SKM-1 treated with dmso at 0.1 percent for 144 hours (cell line): ENCODE measurements at regions not wholly inside any gene's neighbourhood (a gene's known extent, or its start where the extent isn't known, plus 50 kb on each side); places are given as distances from the start of the nearest gene placed in this dataset.
A peak's percentile ranks its signal among the peaks of the same experiment; 100 is the strongest.

Source experiments
- DNase-seq: peaks from one replicate; lab custom pipeline; 2025; ENCODE audit not compliant: unreplicated experiment; lab: John Stamatoyannopoulos, UW

- no peak for DNase-seq
These were observed 301.4 kb upstream of the STXBP5 start for GRCh38 chr6:146902846-146903245.

DNA sequence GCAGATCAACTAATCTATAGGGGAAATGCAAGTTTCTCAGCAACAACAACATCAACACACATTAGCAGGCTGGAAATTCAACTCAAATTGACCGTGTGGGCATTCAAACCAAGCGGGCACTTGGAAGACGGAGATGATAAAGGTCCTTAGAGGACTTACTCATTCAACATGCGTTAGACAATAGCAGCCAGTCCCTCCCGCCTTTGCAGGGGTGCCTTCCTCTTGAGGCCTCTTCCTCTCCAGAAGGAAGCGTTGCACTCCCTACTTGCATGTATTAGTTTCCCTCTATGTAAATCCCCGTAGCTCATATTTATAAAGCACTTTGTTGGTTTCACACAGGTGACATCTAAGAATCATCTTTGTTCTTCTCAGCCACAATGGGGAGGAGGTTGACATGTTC is 300.8 kb upstream of the STXBP5 start:
- DNase-seq = no peak

- DNase-seq = no peak
These were observed 299.6 kb upstream of the STXBP5 start for GRCh38 chr6:146904596-146904995.

DNA sequence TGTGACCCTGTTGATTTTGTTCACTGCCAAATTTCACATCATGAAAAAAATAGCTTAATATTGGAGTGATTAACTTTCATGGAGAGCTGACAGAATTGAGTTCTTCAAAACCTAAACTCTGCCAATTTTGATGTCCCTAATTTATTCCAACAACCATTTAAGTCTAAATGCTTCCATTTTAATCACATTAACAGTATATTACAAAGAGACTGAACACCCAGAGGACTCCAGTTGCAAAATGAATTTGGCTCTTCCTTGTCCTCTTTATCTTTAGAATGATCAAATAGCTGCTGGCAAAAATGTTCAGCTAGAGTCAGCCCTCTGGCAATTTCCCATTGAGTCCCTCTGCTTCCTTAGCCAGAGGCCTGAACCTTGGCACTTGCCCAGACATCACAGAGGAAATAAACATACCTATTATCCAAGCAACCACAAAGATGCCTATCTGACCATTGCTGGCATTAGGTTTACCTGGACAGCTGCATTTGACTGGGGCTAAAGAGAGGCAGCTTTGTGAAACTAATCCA is 299.0 kb upstream of the STXBP5 start:
- no peak for DNase-seq

DNA sequence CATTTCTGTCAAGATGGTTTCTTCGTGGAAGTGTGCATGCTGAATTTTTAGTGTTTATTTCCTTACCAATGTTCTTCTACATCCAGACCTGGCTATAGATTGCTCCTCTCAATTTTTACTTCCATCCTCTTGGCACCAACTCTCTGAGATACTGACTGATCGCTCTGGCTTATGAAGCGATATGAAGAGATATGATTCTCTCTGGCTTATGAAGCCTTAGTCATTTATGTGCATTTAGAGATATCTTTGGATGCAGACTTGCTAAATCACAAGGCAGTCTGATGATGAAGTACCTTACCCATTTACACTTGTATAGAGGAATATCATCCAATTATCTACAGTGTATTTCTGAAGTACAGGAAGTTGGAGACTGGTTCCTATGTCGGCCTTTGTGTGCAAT is 295.4 kb upstream of the STXBP5 start:
- no peak for DNase-seq

DNA sequence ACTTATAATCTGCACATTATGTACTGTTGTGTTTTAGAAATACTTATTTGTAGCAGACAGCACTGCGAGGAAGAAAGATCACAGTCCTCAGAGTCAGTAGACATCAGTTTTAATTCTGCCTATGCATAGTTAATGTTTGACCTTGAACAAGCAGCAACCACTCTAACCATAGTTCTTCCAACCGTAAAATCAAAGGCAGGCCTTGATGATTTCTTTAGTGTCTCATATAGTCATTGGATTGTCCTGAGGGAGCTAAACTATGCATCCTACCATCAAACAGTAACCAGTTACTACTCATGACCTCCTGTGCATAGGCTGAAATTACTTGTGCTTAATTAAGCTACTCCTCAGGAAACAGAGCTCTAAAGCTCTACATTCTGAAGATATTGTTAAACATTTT is 294.8 kb upstream of the STXBP5 start:
- no peak for DNase-seq

DNA sequence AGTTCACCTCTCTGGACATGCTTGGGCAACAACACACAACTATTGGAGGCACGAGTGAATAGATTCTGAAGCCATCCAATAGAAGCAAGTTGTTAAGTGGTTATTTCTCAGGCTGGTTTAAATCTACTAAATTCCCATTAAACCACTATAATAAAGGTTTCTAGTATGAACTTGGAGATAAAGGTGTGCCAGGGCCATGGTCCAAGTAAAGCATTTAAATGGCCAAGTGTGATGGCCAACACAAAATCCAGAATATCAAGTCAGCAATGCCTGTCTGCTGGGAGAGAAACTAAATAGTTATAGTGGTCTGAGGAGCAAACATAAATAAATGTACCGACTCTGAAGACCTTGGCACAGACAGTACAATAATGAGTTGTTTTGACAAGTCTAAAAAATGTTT is 294.3 kb upstream of the STXBP5 start:
- no peak for DNase-seq

- DNase-seq = no peak
These were observed 293.6 kb upstream of the STXBP5 start for GRCh38 chr6:146910611-146911010.

DNA sequence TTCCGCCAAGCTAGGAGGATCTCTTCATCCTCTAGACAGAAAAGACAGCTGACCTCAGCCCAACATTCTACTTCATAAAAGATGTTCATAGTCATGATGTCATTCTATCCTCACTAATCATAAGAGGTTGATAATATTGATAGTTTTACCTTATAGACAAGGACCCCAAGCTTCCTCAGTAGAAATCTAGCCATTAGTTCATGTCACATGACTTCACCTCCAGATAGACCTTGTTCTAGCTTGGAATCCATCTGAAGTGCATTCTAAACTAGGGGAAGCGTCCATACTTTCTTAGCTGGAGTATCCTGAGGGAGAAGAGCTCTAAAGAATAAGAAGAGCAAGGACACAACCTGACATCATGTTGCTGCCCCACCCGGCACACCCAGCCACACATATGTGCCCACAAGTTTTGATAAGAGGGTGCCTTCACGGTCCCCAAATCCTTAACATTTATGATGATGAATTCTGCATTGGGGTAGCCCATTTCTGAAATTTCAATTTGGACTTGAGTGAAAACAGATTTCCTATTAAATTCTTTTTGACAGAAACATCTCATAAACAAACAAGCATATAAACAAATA is 292.5 kb upstream of the STXBP5 start:
- DNase-seq = no peak

DNA sequence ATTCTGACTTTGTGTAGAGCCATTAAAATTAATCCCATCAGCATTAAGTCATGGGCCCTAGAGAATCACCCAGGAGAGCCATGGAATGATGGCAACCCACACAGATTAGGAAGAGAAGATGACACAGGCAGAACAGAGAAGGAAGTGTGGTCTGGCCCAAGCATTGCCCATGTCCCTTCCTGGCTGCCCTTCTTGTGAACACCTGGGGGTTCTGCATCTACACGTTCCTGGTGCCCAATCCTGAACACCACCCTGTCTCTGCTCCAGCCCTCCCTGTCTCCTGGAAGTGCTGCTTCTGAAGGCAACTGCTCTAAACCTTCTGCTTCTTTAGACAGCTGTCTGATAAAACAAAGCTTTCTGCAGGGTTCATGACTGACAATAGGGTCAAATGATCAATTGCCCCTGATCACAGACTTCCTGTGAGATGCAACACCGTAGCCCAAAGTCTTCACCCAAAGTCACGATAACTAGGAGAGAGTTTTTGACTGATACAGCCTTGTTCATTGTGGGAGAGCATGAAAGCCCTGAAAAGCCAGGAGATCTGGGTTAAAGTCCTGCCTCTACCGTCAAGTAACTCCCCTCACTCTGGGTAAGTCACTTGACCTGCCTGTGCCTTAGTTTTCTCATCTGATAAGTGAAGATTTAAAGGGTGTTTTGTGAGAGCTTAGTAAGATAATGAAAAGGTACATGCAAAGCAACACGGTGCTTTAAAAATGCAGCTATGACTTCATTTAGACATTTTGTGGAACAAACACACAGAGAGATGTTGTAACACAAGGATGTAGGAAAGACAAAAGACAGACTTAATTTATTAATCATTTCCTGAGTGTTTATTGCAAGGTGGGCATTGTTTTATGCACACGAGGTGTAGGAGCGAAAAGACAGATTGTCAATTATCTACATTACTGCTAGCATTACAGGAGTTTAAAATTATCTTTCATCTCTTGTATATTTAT is 291.2 kb upstream of the STXBP5 start:
- DNase-seq = no peak

GRCh38 chr6:146913842-146914488 is 290.3 kb upstream of the STXBP5 start:
- no peak for DNase-seq

GRCh38 chr6:146914489-146915483 is 289.4 kb upstream of the STXBP5 start:
- no peak for DNase-seq

- DNase-seq = peak; percentile 11
These were observed 288.5 kb upstream of the STXBP5 start for GRCh38 chr6:146915671-146916127.

- no peak for DNase-seq
These were observed 287.7 kb upstream of the STXBP5 start for GRCh38 chr6:146916435-146917025.

DNA sequence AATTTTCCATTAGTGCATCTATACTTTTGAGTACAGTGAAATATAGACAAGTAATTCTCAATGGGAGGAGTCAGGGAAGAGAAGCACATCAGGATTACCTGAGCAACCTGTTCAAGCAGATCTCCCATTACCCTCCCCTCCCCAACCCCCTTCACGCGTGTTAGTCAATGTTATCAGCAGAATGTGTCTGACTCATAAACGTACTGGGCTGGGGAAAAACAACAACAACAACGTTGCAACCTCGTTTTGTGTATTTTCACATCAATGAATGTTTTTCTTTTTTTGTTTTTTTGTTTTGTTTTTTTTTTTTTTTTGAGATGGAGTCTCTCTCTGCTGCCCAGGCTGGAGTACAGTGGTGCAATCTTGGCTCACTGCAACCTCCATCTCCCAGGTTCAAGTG is 287.0 kb upstream of the STXBP5 start:
- no peak for DNase-seq

DNA sequence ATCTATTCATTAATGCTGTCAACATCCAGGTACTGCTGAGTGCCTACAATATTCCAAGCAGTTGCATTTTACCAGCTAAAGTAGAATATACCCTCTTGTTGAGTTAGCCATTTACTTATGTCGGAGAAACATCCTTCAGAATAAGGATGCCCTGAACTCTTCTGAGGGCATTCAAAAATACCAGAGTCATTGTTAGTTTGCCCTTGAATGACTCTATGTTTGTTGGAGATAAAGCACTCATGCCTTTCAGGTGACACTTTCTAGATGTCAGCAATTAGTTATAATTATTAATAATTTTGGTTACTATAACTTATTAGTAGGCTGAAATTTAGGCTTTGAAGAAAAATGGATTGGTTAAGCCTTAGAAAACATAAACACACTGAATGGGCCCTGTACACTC is 286.2 kb upstream of the STXBP5 start:
- no peak for DNase-seq

DNA sequence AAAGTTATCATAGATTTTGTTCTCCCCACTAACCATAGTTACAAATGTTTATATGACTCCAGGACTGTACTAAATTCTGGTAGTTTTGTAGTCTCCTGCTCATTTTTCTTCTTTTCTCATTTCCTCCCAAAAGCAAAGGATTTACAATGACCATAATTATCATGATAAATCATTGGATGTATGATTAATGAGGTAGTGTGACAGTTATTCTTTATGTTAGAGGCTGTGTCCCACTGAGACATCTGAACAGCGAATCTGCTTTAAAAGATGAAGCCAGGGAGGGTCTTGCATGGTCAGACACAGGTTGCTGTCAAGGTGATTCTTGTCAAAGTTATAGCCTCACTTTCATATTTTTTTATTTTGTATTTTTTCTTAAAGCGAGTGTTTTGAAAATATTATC is 285.2 kb upstream of the STXBP5 start:
- DNase-seq = no peak

GRCh38 chr6:146923205-146923833 is 280.9 kb upstream of the STXBP5 start:
- no peak for DNase-seq

DNA sequence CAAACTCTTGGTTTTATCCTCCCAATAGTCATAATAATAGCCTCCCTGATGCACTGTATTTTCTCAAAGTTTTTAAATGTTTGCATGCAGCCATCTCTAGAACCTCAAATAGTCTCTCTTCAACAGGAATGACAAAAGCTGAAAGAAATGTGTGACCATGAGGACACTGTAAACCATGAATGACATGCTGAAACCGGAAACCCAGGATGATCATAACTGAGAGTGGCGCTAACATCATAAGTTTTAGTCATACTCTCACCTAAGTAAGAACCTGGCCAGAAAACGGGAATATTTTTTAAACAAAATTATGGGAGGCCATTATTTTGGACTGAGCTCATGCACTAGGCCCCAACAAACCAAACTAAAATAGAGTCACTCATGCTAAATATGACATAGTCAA is 278.4 kb upstream of the STXBP5 start:
- DNase-seq = no peak

GRCh38 chr6:146928503-146928902 is 275.7 kb upstream of the STXBP5 start:
- DNase-seq = no peak
